CD4-positive, alpha-beta T cell (primary cell): ENCODE measurements at regions not wholly inside any gene's neighbourhood (a gene's known extent, or its start where the extent isn't known, plus 50 kb on each side); places are given as distances from the start of the nearest gene placed in this dataset.
"Not testable (repeated sequence)": the region's sequence is repeated elsewhere in the genome, so short reads cannot be mapped to it uniquely, and the experiment has no call there.

ENCODE experiments used
- ATAC-seq: fragments of 200-7000 bp; cut with Tn5 transposase; one replicate; pipeline ENCODE4 v1.10.0; 2022; ENCODE audit warnings: mild to moderate bottlenecking; ENCODE audit not compliant: poor library complexity
- CTCF ChIA-PET: fragments of 350-600 bp; sonication (Branson Sonifier 250); formaldehyde crosslinking; loops from one replicate; lab custom pipeline; 2021; ENCODE audit warnings: antibody characterized with exemption, inconsistent platforms; lab: Charles Lee
- POLR2A ChIA-PET: fragments of 350-600 bp; sonication (Branson Sonifier 250); formaldehyde crosslinking; loops from one replicate; lab custom pipeline; 2021; ENCODE audit warnings: antibody characterized with exemption, inconsistent platforms; lab: Charles Lee
- DNase-seq, 14 experiments: peaks; one replicate each; pipeline ENCODE4 v3.0.0-alpha.2; 2013 to 2020; ENCODE audit warnings: mixed read lengths in 2 of 14
- H3K27ac ChIP-seq, 2 donors: one replicate each; pipeline versions ENCODE4 v1.5.1 to v1.7.0; 2013; ENCODE audit warnings: low read length in 2 of 2, low read depth in 1 of 2, mild to moderate bottlenecking in 1 of 2
- H3K27me3 ChIP-seq, 2 experiments: 1 replicate in 1 of 2; 2 replicates in 1 of 2; pipeline versions ENCODE4 v1.6.1 to v1.7.0; 2013; ENCODE audit warnings: low read length in 2 of 2, control low read depth in 1 of 2, mild to moderate bottlenecking in 1 of 2, moderate library complexity in 1 of 2; ENCODE audit not compliant: insufficient read depth in 2 of 2, control insufficient read depth in 1 of 2
- H3K36me3 ChIP-seq: one replicate; pipeline ENCODE4 v1.6.1; 2013; ENCODE audit warnings: low read length, control low read depth; ENCODE audit not compliant: insufficient read depth
- H3K4me1 ChIP-seq: one replicate; pipeline ENCODE4 v1.6.1; 2013; ENCODE audit warnings: low read length, control low read depth; ENCODE audit not compliant: insufficient read depth
- H3K4me3 ChIP-seq: one replicate; pipeline ENCODE4 v1.5.1; 2013; ENCODE audit warnings: mild to moderate bottlenecking, low read length, moderate library complexity
- H3K9me3 ChIP-seq, 2 experiments: 1 replicate in 1 of 2; 2 replicates in 1 of 2; pipeline versions ENCODE4 v1.6.1 to v1.7.0; 2013; ENCODE audit warnings: low read length in 2 of 2, mild to moderate bottlenecking in 2 of 2, control low read depth in 1 of 2, moderate library complexity in 1 of 2; ENCODE audit not compliant: control insufficient read depth in 1 of 2, insufficient read depth in 1 of 2
- H3K27ac Mint-ChIP-seq: one replicate; pipeline ENCODE4 v1.8.0; 2020; ENCODE audit warnings: mixed read lengths
- H3K27me3 Mint-ChIP-seq: one replicate; pipeline ENCODE4 v1.8.0; 2021; ENCODE audit warnings: mixed read lengths
- H3K36me3 Mint-ChIP-seq: one replicate; pipeline ENCODE4 v1.8.0; 2021; ENCODE audit warnings: low read depth, mixed read lengths
- H3K4me1 Mint-ChIP-seq: one replicate; pipeline ENCODE4 v1.8.0; 2021; ENCODE audit warnings: low read depth, mixed read lengths
- H3K4me3 Mint-ChIP-seq: one replicate; pipeline ENCODE4 v1.8.0; 2020; ENCODE audit warnings: mild to moderate bottlenecking, mixed read lengths
- H3K9me3 Mint-ChIP-seq: one replicate; pipeline ENCODE4 v1.8.0; 2020; ENCODE audit warnings: mixed read lengths
- CTCF ChIP-seq: fragments of 200-600 bp; IDR thresholded peaks from one replicate; pipeline ENCODE4 v1.8.0; 2022; ENCODE audit warnings: antibody characterized with exemption, mild to moderate bottlenecking
- intact Hi-C, 2 experiments: fragments of 100-400 bp; cut with DNase I in 1 of 2; cut with micrococcal nuclease in 1 of 2; formaldehyde crosslinking; loops; one replicate each; pipeline versions ENCODE4 v1.15.1 to v1.9.0; 2023 to 2025; cut with DNase I, micrococcal nuclease

- Histone ChIP-seq H3K36me3 (no peaks in the 10 kb centered on the region), H3K27ac (no peak overlapping the region), H3K27me3 (no peaks in the 10 kb centered on the region), H3K9me3 (no peaks in the 10 kb centered on the region), H3K4me3 (no peak overlapping the region), H3K4me1 (no peaks in the 10 kb centered on the region)
- Mint-ChIP-seq H3K4me1 (no peaks in the 10 kb centered on the region), H3K27me3 (no peaks in the 10 kb centered on the region), H3K27ac (no peak overlapping the region), H3K4me3 (no peak overlapping the region), H3K36me3 (no peaks in the 10 kb centered on the region), H3K9me3 (no peaks in the 10 kb centered on the region)
- ATAC-seq: no peak
- POLR2A ChIA-PET: no interaction called here
- no peak for TF ChIP-seq CTCF
- intact Hi-C loops: no loop called here
- DNase-seq: no peak
- CTCF ChIA-PET: no interaction called here
Observed at GRCh38 chr4:66766557-66766956, 778.7 kb downstream of the CENPC start.

GRCh38 chr4:66750273-66750672 lies 795.0 kb downstream of the CENPC start:
- no peaks in the 10 kb centered on the region for H3K27me3 Mint-ChIP-seq
- H3K27ac Mint-ChIP-seq: no peak overlapping the region
- H3K36me3 Mint-ChIP-seq: no peaks in the 10 kb centered on the region
- H3K9me3 Mint-ChIP-seq: peaks cover 2% of the 10 kb centered on the region
- Histone ChIP-seq H3K27me3 (no peaks in the 10 kb centered on the region), H3K27ac (no peak overlapping the region), H3K4me3 (no peak overlapping the region), H3K4me1 (no peaks in the 10 kb centered on the region), H3K9me3 (peaks cover 0 to 3% of the 10 kb centered on the region in 2 experiments), H3K36me3 (no peaks in the 10 kb centered on the region)
- CTCF ChIA-PET: no interaction called here
- no peaks in the 10 kb centered on the region for H3K4me1 Mint-ChIP-seq
- no peak for DNase-seq
- H3K4me3 Mint-ChIP-seq: no peak overlapping the region
- intact Hi-C loops: no loop called here
- TF ChIP-seq CTCF: no peak
- no peak for ATAC-seq
- POLR2A ChIA-PET: no interaction called here

GRCh38 chr4:66746918-66747317 lies 798.4 kb downstream of the CENPC start:
- H3K9me3 ChIP-seq, H3K4me1 ChIP-seq, ATAC-seq, H3K27me3 Mint-ChIP-seq, H3K27me3 ChIP-seq, H3K4me3 Mint-ChIP-seq, intact Hi-C loops, DNase-seq, H3K4me3 ChIP-seq, H3K27ac Mint-ChIP-seq, POLR2A ChIA-PET, H3K36me3 Mint-ChIP-seq, H3K27ac ChIP-seq, H3K4me1 Mint-ChIP-seq, H3K36me3 ChIP-seq, H3K9me3 Mint-ChIP-seq: not testable (repeated sequence)
- CTCF ChIA-PET: interaction anchor here (0.5 kb wide), 1 partner anchor 26 kb away, joined by 3 read pairs; no protein-coding TSS in a partner anchor

- Mint-ChIP-seq H3K4me3 (no peak overlapping the region), H3K4me1 (no peaks in the 10 kb centered on the region), H3K9me3 (peaks cover 9% of the 10 kb centered on the region), H3K36me3 (no peaks in the 10 kb centered on the region), H3K27ac (no peak overlapping the region), H3K27me3 (no peaks in the 10 kb centered on the region)
- no peaks in the 10 kb centered on the region for H3K27me3 ChIP-seq
- H3K4me1 ChIP-seq: no peaks in the 10 kb centered on the region
- ChIA-PET POLR2A (no interaction called here), CTCF (no interaction called here)
- H3K9me3 ChIP-seq: peaks cover 0 to 5% of the 10 kb centered on the region in 2 experiments
- H3K4me3 ChIP-seq: no peak overlapping the region
- H3K36me3 ChIP-seq: no peaks in the 10 kb centered on the region
- no peak for TF ChIP-seq CTCF
- no peak overlapping the region for H3K27ac ChIP-seq
- no peak for ATAC-seq
- no peak for DNase-seq
- intact Hi-C loops: no loop called here
Observed at GRCh38 chr4:66741081-66741480, 804.2 kb downstream of the CENPC start.
